HG02678 (cell line): ENCODE measurements at regions not wholly inside any gene's neighbourhood (a gene's known extent, or its start where the extent isn't known, plus 50 kb on each side); places are given as distances from the start of the nearest gene placed in this dataset.

Source experiments
- ATAC-seq: cut with Tn5 transposase; IDR thresholded peaks from one replicate; pipeline ENCODE4 v1.9.1; 2021; ENCODE audit warnings: mild to moderate bottlenecking, moderate library complexity; ENCODE audit not compliant: unreplicated experiment

DNA sequence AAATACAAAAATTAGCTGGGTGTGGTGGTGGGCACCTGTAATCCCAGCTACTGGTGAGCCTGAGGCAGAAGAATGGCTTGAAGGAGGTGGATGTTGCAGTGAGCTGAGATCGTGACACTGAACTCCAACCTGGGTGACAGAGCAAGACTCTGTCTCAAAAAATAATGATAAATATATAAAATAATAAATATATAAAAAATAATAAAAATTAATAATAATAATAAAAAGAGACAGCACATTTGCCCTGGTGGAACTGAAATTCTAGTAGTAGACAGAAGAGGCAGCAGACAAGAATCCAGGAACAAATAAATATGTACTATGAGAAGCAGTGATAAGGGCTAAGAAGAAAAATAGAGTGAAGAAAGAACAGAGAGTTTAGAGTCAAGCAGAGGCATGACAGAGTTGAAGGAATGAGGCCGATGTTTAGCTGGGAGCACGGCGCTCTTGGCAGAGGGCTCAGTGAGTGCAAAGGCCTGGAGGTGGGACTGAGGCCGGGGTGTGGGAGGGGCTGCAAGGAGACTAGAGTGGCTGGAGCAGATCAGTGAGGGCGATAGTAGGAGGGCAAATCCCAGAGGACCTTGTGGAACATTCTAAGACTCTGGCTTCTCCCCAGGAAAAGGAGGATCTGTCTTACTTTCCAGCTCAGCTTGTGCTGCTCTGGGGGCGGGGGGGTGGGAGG lies 410.3 kb downstream of the MN1 start:
- no peak for ATAC-seq

DNA sequence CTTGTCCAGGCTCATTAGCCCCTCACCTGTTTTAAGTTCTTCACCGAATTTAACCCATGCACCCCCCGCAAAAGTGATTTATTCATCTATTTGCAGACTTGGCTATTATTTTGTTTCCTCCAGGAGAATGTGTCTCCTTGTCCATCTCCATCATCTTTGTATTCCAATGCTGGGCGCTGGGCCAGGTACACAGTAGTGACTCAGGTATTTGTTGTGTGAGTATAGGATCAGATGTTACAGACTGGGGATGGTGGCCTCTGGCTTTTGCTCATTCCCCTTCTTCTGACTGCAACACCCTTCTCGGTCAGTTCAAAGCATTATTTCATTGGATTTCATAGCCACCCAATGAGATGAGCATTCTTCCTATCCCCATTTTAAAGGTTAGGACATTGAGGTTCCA lies 408.2 kb downstream of the MN1 start:
- no peak for ATAC-seq

DNA sequence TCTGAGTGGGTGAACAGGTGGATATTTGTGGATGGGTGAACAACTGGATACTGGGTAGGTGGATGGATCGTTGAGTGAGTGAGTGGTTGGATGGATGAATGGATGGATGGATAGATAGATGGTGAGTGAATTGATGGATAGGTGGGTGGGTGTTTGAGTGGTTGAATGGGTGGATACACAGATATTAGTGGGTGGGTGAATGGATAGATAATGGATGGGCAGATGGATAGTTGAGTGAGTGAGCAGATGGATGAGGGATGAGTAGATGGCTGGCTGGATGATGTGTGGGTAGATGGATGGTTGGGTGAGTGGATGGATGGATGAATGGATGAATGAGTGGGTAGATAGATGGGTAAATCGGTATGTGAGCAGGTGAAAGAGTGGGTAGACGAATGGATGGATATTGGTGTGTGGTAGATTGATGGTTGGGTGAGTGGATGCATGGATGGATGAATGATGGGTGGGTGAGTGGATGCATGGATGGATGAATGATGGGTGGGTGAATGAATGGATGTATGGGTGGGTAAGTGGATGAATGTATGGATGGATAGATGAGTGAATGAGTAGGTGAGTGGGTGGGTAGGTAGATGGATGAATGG lies 406.7 kb downstream of the MN1 start:
- ATAC-seq = no peak

DNA sequence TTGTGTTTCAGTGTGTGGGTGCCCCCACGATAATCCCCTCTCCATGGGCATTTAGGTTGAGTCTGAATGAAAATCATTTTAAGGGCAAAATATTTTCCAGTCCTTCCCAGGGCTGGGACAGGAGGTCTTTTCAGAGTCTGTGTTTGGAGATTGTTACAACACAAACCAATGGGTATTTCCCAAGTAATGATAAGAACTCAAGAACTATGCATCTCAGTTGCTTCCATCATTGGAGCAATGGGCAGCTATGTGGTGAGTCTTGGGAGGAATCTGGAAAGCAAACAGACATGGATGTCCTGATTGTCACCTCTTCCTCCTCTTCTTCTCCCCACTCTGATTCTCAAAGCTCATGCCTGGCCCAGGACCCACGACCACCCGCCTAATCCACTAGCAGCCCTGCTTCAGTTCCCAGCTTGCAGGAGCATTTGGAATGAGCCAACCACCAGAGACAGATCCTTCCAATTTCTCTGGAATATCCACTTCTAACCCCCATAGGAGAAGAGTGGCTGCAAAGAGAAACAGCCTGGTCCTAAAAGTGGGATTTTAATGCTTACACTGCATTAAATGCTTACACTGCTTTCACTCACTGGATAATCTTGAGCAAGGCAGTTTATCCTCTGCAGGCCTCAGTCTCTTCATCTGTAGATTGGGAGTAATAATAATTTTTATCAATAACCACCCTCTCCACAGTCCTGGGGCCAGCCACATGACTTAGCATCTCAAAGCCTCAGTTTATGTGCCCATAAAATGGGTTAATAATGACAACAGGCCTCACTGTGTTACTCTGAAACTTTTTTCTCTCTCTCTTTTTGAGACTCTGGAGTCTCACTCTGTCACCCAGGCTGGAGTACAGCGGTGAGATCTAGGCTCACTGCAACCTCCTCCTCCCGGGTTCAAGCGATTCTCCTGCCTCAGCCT lies 404.3 kb downstream of the MN1 start:
- ATAC-seq = no peak

DNA sequence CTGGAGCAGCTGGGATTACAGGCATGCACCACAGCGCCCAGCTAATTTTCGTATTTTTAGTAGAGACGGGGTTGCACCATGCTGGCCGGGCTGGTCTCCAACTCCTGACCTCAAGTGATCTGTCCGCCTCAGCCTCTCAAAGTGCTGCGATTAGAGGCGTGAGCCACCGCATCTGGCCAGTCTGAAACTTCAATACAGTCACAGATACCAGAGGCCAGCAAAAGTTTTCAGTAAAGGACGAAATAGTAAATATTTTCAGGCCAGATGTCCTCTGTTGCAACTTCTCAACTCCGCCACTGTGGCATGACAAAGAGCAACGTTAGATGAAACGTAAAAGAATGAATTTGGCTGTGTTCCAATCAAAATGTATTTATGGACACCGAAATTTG lies 403.6 kb downstream of the MN1 start:
- no peak for ATAC-seq

DNA sequence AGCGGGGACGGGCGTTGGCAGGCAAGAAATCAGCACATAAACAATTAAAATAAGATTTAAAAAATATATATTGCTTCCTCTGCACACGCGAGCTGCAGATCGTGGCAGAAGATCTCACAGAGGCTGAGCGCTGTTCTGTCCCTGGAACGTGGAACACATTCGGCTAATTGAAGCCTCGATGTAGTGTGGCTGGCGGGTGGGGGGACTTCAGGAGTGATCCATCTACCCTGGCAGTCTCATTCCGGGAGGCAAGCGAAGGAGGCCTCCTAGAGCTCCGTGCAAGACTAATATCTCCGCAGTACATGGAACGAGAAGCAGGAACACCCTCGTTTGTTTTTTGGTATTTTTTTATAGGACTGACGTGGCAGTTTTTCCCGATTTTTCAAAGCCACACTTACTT lies 402.4 kb downstream of the MN1 start:
- no peak for ATAC-seq

DNA sequence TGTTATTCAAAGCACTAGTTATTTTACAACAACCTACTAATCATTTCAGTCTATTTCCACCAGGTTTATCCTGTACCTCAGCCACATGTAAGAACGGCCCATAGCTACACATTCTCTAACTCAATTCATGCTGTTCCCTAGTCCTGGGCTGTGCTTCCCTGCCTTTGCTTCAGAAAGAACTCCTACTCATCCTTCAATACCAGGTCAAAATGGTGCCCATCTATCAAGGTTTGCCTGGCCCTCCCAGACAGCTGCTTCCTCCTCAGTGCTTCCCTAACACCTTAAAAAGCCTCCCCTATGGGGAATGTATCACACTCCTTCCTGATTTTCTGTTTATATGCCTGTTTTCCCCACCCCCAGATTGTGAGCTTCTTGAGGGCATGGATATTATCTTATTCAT lies 400.7 kb downstream of the MN1 start:
- no peak for ATAC-seq

DNA sequence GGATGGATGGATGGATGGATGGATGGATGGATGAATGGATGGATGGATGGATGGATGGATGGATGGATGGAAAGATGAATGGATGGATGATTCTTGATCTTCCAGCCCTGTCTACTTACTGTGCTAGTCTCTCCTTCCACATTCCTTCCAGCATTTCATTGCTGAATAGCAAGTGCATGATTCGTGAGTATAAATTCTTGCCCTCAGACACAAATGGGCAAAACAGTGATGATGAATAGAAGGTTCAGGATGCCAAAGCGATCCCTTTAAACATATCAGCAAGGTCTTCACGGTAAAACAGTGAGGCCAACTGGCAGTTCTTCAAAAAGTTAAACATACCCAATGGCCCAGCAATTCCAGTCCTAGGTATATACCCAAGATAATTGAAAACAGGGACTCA lies 400.2 kb downstream of the MN1 start:
- no peak for ATAC-seq

DNA sequence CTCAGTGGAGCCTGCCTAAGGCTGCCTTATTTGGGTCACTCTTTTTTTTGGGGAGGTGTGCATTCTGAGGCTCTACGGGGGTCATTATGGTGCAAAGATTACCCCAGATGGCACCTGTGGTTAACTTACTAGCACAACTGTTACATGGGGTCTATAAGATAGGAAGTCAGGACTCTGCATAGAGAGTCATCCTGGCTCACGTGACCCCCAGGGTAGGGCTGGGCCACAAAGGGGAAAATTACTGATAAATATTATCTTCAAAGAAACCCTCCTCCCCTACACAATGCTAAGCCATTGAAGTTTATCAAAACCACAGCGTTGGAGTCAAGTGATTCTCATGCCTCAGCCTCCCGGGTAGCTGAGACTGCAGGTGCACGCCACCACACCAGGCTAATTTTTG lies 397.1 kb downstream of the MN1 start:
- no peak for ATAC-seq

DNA sequence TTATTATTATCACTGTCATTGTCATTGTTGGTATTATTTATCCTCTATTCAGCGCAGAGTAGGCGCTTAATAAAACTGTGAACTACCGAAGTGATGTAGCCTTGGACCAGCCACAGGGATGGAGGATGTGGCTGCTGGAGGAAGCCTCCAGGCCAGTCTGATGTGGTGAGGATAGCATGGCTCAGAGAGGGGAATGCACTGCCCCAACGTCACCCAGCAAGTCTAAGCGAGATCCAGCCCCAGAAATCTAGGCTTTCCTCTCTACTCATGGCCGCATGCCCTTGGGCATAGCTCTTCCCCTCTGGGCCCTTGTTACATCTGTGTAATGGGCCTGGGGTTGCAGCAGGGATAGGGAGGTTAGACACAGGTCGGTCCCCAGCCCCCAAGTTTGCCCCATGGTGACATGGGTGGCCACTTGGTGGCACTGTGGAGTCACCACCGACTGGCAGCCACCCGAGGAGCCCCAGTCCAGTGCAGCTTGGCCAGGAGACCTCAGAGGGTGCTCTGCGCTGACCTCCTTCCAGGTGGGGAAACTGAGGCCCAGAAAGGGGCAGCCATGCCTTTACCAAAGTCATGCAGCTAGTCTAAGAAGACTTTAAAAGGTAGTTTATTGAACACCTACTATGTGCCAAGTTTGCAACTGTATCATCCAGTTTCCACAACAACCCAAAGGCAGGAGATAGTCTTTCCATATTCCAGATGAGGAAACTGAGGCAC lies 395.7 kb downstream of the MN1 start:
- no peak for ATAC-seq

DNA sequence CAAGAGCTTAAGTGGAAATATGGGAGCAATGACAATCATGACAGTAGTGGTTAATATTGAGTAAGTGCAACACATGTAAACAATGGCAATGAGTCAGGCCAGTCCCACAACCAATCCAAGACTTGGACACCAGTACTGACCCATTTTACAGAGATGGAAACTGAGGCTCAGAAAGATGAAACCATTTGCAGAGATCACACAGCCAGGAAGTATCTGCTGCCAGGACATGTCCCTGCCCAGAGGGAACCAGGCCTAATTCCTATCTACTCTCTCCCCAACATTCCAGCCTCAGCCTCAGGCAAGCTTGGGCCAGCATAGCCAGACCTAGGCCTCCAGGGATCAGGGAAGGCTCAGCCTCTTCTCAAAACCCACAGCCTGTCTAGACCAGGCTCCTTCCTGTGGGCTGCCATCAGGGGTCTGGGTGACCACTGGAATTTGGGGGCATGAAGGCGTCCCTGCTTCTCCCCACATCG lies 395.1 kb downstream of the MN1 start:
- no peak for ATAC-seq

DNA sequence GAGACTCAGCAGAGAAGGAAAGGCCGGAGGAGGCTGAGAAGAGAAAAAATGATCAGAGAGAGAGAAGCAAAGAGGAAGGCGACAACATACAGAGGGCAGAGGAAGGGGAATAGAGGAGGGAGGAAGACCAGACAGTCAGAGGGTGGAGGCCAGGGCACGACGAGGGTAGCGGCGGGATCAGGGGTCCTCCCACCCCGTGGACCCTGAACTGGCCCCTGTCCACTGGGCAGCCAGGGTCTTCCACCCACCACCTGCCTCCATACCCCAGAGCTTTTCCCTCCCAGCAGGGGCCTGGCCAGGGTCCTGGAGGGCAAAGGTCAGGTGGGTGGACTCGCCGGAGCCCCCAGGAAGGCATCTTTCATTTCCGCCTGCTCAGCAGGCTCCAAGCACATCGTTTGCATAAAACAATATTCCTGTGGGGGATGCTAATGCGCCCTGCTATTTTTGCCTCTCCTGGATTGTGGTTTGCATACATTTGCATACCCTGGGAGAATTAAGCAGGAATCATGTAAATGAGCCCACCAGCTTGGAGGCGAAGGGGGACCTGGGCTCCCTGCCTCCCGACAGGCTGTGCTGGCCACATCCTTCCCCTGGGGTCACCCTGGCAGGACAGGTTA lies 394.1 kb downstream of the MN1 start:
- no peak for ATAC-seq

DNA sequence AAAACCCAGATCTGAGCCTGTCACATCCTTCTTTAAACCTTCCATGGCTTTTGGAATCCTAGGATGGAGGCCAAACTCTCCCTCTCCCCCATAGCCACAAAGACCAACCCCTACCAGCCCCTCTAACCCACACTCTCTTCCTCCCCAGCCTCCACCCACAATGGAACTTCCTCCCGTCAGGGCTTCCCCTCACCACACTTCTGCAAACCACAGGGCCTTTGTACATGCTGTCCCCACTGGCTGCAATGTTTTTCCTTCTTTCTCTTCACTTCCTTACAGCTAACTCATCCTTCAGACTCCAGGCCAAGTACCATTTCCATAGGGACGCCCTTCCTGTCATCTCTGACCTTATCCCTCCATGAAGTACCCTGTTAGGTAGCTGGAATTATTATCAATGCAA lies 393.5 kb downstream of the MN1 start:
- no peak for ATAC-seq

DNA sequence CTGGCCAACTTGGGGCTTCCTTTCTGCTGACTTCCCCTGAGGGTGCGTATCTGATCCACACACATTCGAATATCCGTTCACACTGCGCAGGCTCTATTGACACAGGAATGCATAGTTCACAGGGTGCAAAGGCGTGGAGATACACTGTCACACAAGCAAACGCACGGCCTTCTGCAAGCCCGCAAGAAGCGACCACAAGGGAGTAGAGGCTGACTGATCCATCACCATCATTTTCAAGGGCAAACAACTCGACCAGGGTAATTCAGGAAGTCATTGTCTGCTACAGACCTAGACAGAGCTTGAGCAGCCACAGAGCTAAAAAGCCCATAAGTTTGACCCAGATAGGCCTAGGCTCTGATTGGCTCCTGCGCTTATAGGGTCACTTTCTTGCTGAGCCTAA lies 392.3 kb downstream of the MN1 start:
- ATAC-seq = no peak

DNA sequence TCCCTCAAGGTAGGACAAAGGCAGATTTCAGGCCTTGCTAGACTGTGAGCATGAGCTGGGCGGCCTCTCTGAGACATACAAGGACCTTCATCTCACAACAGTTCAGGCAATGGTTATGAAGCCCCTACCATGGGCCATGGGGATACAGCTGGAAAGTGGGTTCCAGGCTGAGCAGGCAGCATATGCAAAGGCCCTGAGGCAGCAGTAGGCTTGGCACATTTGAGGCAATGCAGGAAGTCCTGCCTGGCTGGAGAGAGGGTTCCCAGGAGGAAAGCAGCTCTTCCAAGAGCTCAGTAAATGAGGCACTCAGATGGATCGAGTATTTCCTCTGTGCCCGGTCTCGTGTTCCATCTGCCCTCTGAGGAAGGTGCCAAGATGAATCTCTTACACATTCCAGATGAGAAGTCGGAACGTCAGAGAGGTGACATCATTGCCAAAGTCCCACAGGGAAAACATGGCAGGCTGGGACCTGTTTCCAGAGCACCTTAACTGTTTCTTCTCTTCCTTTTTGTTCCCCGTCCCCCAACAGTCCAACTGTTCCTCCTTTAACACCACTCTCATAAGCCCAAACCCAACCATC lies 388.6 kb downstream of the MN1 start:
- ATAC-seq = no peak

DNA sequence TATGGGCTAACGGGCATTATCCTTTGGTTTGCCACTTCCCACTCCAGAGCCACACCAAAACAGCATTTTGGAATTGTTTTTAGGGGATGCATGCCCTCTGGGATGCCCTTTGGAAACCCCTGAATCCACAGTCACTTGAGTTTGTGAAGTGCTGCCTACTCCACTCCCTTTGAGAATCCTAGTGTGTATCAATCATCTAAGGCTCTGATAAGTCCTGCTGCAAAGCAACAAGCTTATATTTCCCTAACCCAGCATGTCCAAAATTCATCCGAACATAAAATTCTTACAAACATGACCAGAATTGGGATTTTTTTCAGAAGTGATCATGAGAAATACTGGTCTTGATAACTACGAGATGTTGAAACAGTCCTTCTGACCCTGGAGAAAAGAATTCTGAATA lies 387.9 kb downstream of the MN1 start:
- ATAC-seq = no peak

DNA sequence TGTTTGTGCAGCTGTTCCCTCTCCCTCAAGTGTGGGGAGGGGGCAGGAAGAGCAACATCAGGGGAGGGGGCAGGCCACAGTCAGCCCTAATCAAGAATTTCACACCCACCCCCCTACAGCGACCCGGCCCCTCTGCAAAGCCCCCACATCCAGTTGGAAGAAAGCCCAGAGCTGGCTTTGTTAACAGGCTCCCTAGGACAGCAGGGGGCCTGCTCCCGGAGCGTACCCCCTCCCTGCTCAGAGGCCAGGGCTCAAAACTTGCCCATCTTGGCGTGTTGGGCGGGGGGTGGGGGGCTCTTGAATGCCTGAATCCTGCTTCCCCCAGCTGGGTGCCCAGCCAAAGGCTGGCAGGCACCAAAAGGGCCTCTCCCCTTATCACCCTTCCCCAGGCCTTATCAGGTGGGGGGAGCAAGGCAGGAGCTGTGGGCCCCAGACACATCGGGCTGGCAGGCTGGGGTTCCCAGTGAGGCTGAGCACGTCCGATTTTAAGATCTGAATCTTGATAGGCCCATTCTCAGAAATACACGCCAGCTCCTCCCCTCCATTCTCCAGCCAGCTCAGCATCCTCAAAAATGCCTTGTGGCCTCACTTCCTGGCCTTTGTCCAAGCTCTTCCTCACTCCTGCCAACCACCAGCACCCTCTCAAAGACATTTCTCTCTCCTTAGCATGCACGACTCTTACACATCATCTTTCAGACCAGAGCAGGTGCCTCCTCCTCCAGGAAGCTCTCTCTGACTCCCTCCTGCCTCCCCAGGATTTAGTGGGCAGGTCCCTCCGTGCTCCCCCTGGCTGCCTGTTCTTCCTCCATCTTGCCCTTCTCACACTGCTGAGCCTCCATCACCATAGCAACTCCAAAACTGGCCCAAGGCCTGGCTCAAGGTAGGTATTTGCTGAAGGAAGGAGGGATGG lies 384.8 kb downstream of the MN1 start:
- no peak for ATAC-seq

DNA sequence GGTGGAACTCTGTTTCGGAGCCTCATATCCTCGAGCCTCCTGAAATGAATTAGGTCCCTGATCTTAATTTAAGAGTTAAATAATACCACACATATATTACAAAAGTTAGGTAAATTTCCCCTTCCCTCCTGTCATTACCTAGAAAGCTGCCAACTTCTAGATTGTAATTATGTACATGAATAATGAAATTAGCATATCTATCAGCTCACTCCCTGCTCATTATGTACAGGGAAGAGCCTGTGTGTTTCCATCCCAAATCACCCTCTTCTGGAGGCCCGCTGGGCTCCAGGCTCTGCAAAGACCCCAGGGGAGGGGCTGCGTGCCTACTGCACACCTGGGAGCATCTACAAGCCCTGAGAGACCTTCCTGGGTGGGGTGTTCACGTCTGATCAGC lies 384.1 kb downstream of the MN1 start:
- no peak for ATAC-seq

DNA sequence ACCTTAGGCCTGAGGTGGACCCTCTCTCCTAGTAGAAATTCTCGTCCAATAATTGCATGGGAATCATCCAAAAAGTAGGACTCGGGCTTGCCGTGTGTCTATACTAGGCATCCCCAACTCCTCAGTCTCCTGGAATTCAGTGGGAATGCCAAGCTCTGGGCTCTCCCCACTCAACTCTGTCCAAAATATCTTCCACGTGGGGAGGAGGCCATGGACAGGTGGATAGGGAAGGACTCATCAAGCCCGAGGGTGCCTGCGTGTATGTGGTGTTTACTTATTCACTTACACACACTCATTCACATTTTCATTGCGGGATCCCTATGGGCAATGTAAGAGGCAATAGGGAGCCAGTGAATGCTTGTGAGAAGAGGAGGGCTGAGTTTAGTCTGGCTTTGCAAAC lies 383.3 kb downstream of the MN1 start:
- no peak for ATAC-seq

DNA sequence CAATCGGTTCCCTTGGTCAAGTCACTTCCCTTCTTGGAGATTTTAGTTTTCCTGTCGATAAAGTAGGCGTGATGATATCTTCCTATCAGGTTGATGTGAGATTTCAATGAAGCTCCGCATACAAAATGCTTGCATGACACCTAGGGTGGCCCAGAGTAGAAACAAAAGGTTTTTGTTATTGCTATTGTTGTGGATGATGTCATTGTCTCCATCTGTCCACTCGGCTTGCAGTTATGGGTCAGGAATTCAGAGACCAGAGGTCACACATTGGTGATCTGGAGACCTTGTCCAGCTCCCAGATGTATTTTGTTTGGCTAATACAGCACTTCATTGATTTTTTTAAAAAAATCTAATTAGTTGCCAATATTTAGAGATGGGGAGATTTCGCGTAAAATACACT lies 382.1 kb downstream of the MN1 start:
- no peak for ATAC-seq
